ENCODE measurements at regions not wholly inside any gene's neighbourhood (a gene's known extent, or its start where the extent isn't known, plus 50 kb on each side); places are given as distances from the start of the nearest gene placed in this dataset.
"Not testable (repeated sequence)": the region's sequence is repeated elsewhere in the genome, so short reads cannot be mapped to it uniquely, and the experiment has no call there.

- DNase-seq, result no peak
These were observed 89.0 kb upstream of the PPP2R2D start for GRCh38 chr10:131811630-131812403.

- DNase-seq, result no peak
These were observed 87.8 kb upstream of the PPP2R2D start for GRCh38 chr10:131812736-131813604.

GRCh38 chr10:131814567-131815265, 86.1 kb upstream of the PPP2R2D start:
- peak; percentile 55 for DNase-seq

- DNase-seq, result peak; percentile 55
These were observed 85.3 kb upstream of the PPP2R2D start for GRCh38 chr10:131815266-131816156.

- DNase-seq, result no peak
These were observed 84.5 kb upstream of the PPP2R2D start for GRCh38 chr10:131816157-131816775.

- peak; percentile 26 for DNase-seq
These were observed 83.7 kb upstream of the PPP2R2D start for GRCh38 chr10:131816941-131817700.

- no peak for DNase-seq
These were observed 82.8 kb upstream of the PPP2R2D start for GRCh38 chr10:131817866-131818509.

- peak; percentile 42 for DNase-seq
These were observed 82.1 kb upstream of the PPP2R2D start for GRCh38 chr10:131818510-131819234.

- no peak for DNase-seq
These were observed 81.4 kb upstream of the PPP2R2D start for GRCh38 chr10:131819241-131820072.

GRCh38 chr10:131820626-131821025, 80.2 kb upstream of the PPP2R2D start:
- no peak for DNase-seq

- no peak for DNase-seq
These were observed 79.3 kb upstream of the PPP2R2D start for GRCh38 chr10:131821378-131822012.

GRCh38 chr10:131822013-131822691, 78.7 kb upstream of the PPP2R2D start:
- no peak for DNase-seq

- DNase-seq, result no peak
These were observed 78.0 kb upstream of the PPP2R2D start for GRCh38 chr10:131822692-131823245.

GRCh38 chr10:131823601-131824099, 77.2 kb upstream of the PPP2R2D start:
- not testable (repeated sequence) for DNase-seq

- DNase-seq, result no peak
These were observed 76.2 kb upstream of the PPP2R2D start for GRCh38 chr10:131824371-131825149.

- no peak for DNase-seq
These were observed 75.5 kb upstream of the PPP2R2D start for GRCh38 chr10:131825150-131825848.
